ENCODE measurements at regions not wholly inside any gene's neighbourhood (a gene's known extent, or its start where the extent isn't known, plus 50 kb on each side); places are given as distances from the start of the nearest gene placed in this dataset.
"Not testable (repeated sequence)": the region's sequence is repeated elsewhere in the genome, so short reads cannot be mapped to it uniquely, and the experiment has no call there.

DNA sequence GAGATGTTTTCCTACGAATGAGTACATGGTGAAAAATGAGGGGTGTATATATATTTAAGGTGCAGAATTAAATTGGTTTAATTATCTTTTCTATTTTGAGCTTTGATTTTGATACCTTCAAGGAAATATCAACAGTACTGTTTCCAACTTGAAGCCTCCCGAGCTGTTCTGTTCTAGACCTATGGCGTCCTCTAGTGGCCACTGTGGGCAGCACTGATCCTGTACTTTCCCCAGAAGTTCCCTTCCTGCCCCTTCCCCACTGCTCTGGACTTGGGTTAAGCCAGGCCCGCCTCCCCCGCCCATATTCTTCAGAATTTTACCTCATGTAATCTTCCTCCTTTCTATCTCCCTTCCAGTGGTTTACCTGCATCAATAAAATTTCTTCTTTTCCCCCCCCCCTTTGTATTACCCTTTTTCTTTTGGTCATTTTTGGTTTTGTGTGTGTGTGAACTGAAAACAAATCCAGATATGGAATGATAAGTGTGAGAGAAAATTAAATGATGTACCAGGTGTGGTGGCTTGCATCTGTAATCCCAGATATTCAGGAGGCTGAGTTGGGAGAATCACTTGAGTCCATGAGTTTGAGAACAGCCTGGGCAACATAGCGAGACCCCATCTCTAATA lies 1643.5 kb downstream of the TP53TG3F start:
- no peak for DNase-seq

GRCh38 chr16:35111772-35112171 lies 1652.4 kb downstream of the TP53TG3F start:
- not testable (repeated sequence) for DNase-seq

DNA sequence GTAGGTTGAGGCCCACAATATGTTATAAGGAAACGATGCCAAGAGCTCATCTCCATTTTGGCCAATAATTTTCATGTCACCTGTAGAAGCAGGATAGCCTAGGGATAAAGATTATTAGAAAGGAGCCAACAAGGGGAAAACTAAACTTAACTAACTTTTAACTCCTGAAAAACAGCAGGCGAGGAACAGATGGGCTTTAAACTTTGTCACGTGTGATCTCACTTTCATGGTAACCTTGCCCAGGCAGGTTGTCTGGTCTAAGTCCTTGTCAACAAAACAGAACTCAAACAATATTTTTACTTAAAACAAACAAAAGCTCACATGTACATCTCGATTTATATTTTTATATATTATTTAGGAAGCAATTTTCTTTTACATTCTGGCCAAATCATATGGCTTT lies 1672.0 kb downstream of the TP53TG3F start:
- DNase-seq = no peak

DNA sequence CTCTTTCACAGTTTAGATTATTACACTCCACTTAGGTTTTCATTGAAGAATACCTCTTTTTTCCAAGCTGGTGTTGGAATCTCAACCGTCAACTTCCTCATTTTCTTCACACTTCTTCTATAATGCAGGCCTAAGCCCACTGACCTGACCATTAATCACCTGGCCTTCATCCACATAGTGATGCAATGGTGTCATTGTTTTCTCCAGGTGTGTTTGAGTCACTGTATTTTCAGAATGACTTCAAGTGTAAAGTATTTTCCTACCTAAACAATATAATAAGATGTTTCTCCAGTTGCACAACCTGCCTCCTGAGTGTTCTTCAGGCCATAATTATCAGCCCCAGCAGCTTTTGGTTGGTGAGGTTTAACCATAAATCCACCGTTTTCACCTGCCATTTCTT lies 1675.1 kb downstream of the TP53TG3F start:
- no peak for DNase-seq

GRCh38 chr16:35140293-35140986 lies 1681.0 kb downstream of the TP53TG3F start:
- no peak for DNase-seq

DNA sequence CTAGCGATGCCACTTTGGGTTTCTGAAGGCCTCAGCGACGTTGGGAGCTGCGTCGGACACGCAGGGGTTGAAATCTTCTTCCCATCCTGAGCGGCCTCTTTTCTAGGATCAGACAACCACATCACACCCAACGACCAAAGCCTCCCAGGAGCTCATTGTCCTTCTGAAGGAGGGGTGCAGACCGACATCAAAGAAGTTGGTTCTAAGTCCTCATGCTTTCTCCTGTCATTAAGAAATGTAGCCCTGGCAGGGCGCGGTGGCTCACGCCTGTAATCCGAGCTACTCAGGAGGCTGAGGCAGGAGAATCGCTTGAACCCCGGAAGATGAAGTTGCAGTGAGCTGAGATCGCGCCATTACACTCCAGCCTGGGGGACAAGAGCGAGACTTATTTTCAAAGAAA lies 1681.9 kb downstream of the TP53TG3F start:
- no peak for DNase-seq

DNA sequence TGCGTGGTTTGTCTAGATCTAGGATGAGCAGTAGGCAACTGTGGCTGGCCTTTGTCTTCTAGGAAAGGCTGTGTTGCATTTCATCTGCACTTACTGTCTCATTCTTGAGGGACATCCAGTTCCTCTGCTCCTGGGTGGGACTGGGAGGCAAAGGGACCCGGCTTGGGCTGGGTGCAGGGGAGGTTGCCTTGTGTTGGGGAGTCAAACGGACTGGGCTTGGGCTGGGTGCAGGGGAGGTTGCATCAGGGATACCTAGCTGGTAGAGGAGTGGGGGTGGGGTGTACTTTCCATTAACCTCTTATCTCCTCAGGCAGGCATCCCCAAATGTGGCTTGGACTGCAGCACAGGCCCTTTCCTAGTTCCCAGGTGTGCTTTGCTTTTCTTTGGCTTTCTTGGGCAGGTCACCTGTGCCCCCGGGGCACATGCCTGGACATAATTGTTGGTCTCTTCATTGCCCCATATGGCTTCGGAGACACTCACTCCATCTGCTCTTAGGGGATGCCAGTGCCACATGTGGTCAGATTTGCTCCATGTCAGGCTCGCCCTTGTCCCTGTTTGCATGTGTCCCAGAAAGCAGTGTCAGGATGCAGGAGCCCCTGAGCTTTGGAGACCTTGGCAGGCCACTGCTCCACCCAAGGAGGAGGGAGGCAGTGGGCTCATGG lies 1682.9 kb downstream of the TP53TG3F start:
- no peak for DNase-seq

GRCh38 chr16:35142809-35143192 lies 1683.4 kb downstream of the TP53TG3F start:
- DNase-seq = no peak

DNA sequence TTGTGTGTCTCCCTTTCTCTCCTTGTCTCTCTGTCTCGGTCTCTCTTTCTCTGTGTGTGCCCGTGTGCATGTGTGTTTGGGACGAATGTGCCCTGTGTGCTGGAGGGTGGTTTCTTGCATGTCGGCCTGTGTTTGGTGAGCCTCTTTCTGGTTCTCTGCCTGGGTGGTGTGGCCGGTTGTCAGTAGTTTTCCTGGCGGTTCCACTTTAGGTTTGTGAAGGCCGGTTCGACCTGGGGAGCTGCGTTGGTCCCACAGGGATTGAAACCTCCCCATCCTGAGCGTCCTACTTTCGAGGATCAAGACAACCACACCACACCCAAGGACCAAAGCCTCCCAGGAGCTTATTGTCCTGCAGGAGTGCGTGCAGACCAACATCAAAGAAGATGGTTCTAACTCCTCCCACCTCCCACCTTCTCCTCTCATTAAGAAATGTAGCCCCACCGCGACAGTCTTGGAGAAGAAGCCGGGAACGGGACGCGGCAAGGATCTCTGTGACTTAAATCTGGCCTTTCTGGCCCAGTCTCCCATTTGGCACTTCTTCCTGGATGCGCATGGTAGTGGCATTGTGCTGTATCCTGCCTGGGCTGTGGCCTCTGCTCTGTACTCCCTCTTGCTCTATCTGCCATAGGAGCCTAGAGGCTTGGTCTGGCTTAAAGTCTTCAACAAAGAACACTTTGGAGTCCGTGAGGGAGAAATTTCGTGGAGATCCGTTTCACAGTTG lies 1685.0 kb downstream of the TP53TG3F start:
- DNase-seq = no peak

GRCh38 chr16:35146031-35146710 lies 1686.8 kb downstream of the TP53TG3F start:
- no peak for DNase-seq

GRCh38 chr16:35146723-35147458 lies 1687.5 kb downstream of the TP53TG3F start:
- no peak for DNase-seq

- DNase-seq = no peak
Observed at GRCh38 chr16:35147556-35148504, 1688.4 kb downstream of the TP53TG3F start.

DNA sequence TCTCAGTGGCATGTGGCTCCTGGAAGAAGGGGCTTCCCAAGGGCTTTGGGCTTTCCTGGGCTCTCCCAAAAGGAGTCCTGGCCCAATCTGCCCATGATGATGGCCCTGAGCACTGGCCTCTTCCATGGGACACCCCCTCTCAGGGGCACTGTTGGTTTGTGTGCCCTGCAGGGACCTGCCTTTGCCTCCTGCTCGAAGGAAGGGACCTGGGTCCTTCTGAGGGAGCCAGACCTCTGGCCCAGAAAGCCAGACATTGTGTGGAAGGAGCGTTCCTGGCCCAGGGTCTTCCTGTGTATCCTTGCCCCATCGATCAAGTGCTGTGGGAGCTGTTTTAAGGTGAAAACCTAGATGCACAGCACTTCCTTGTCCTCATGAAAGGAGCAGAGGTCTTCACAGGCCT lies 1689.3 kb downstream of the TP53TG3F start:
- no peak for DNase-seq

DNA sequence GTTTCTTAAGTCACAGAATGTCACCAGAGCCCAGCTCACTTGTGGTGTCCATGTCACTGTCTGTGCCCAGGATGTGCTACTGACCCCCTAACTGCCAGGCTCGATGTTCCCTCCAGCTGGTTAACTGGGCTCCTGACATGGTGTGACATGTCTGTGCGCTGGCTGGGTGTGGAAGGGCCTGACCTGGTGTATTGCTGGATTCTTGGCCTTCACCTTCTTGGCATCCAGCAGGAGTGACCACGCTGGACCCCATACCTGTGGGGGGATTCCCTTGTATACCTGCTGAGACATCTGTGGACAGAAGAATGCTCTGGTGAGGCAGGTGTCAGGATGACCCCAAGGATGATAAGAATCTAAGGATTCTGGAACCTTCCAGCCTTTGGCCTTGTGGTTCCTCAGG lies 1690.1 kb downstream of the TP53TG3F start:
- no peak for DNase-seq

GRCh38 chr16:35150805-35151312 lies 1691.4 kb downstream of the TP53TG3F start:
- no peak for DNase-seq

DNA sequence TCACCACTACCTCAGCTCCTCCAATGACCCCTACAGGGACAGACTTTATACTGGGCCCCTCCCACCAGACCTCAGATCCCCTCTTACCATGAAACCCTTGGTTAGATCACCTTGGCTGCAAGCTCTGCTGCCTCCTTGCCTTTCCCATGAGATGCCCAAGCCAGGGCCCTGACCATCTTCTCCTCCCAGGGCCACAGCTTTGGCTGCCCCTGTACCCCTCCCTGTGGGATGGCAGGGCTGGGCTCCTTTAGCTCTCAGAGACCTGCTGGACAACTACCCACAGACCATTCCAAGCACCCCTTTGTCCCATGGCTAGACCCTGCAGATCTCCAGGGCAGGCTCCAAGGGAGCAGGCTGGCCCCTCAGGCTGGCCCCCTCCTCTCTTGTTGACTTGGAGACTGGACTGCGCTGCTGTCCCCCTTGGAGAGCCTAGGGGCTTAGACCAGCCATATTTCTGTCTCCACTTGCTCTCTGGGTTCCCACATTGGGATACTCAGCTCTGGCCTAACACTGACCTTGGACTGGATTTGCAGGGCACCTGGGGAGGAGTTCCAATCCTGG lies 1692.7 kb downstream of the TP53TG3F start:
- no peak for DNase-seq

- DNase-seq = no peak
Observed at GRCh38 chr16:35154627-35155026, 1695.2 kb downstream of the TP53TG3F start.

DNA sequence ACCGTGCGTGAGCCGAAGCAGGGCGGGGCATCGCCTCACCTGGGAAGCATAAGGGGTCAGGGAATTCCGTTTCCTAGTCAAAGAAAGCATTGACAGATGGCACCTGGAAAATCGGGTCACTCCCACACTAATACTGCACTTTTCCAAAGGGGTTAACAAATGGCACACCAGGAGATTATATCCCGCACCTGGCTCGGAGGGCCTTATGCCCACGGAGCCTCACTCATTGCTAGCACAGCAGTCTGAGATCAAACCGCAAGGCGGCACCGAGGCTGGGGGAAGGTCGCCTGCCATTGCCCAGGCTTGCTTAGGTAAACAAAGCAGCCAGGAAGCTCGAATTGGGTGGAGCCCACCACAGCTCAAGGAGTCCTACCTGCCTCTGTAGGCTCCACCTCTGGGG lies 1698.1 kb downstream of the TP53TG3F start:
- not testable (repeated sequence) for DNase-seq

GRCh38 chr16:35169324-35169723 lies 1709.9 kb downstream of the TP53TG3F start:
- DNase-seq = not testable (repeated sequence)

DNA sequence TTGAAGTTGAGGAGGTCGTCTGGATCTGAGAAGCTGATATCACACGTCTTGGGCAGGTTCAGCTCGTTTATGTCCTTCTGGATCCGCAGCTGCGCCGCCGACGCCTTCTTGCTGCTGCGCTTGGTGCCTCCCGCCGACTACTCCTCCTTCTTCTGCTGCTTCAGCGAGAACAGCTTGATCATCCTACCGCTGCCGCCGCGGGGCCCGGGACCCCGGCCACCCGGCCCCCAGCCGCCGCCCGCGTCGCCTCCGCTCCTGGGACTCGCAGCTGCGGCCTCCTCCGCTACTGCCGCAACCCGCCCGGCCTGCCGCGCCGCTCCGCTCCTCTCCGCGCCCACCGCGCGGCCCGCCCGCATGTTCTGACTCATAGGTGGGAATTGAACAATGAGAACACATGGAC lies 1710.6 kb downstream of the TP53TG3F start:
- DNase-seq = not testable (repeated sequence)

DNA sequence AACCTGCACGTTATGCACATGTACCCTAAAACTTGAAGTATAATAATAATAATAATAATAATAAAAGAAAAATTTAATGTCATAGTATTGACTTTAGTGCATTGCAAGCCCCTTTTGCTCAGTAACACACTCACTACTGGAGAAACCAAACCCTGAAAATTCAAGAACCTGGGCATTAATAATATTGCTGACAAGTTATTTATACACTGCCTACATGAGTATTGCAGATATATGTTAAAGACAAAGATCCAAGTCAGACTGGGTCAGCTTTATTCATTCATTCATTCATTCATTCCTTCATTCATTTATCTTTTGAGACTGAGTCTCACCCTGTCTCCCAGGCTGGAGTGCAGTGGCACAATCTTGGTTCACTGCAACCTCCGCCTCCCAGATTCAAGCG lies 1711.2 kb downstream of the TP53TG3F start:
- no peak for DNase-seq
